Upper lobe of left lung (tissue), 4 donors: ENCODE measurements at regions not wholly inside any gene's neighbourhood (a gene's known extent, or its start where the extent isn't known, plus 50 kb on each side); places are given as distances from the start of the nearest gene placed in this dataset.

ENCODE experiments used
- CTCF ChIP-seq, 6 experiments: fragments of 450-650 bp in 4 of 6; fragments of 200-600 bp in 2 of 6; sonication (generic) in 2 of 6; IDR thresholded peaks; one replicate each; pipeline ENCODE4 v1.5.1; 2016 to 2019; ENCODE audit warnings: antibody characterized with exemption in 6 of 6
- POLR2A ChIP-seq, 4 donors: fragments of 450-650 bp; IDR thresholded peaks; one replicate each; pipeline ENCODE4 v1.5.1; 2016 to 2017; ENCODE audit warnings: antibody characterized with exemption in 4 of 4, mild to moderate bottlenecking in 2 of 4

- TF ChIP-seq POLR2A (IDR thresholded peaks at IDR 0.05) (no peak), CTCF (IDR thresholded peaks at IDR 0.05) (no peak)
Measured at GRCh38 chr12:107447336-107447735, 238.3 kb upstream of the PWP1 start.
